GM21786 (cell line): ENCODE measurements at regions not wholly inside any gene's neighbourhood (a gene's known extent, or its start where the extent isn't known, plus 50 kb on each side); places are given as distances from the start of the nearest gene placed in this dataset.
"Not testable (repeated sequence)": the region's sequence is repeated elsewhere in the genome, so short reads cannot be mapped to it uniquely, and the experiment has no call there.

Source experiments
- ATAC-seq: cut with Tn5 transposase; IDR thresholded peaks from one replicate; pipeline ENCODE4 v1.9.1; 2021; ENCODE audit not compliant: unreplicated experiment

- ATAC-seq, result no peak
Measured at GRCh38 chr6:85236636-85237035, 213.2 kb upstream of the NT5E start.

- not testable (repeated sequence) for ATAC-seq
Measured at GRCh38 chr6:85227345-85227744, 222.5 kb upstream of the NT5E start.

- not testable (repeated sequence) for ATAC-seq
Measured at GRCh38 chr6:85212794-85213193, 237.1 kb upstream of the NT5E start.

- no peak for ATAC-seq
Measured at GRCh38 chr6:85195243-85195642, 254.6 kb upstream of the NT5E start.

- ATAC-seq, result no peak
Measured at GRCh38 chr6:85193339-85193738, 256.5 kb upstream of the NT5E start.

- no peak for ATAC-seq
Measured at GRCh38 chr6:85192596-85192995, 257.3 kb upstream of the NT5E start.

GRCh38 chr6:85192186-85192585 is 257.7 kb upstream of the NT5E start:
- no peak for ATAC-seq

GRCh38 chr6:85191656-85192055 is 258.2 kb upstream of the NT5E start:
- ATAC-seq, result no peak

- ATAC-seq, result no peak
Measured at GRCh38 chr6:85186546-85187175, 263.2 kb upstream of the NT5E start.

GRCh38 chr6:85185977-85186376 is 263.9 kb upstream of the NT5E start:
- ATAC-seq, result no peak

GRCh38 chr6:85183841-85184240 is 266.0 kb upstream of the NT5E start:
- no peak for ATAC-seq

- ATAC-seq, result no peak
Measured at GRCh38 chr6:85172705-85173104, 277.2 kb upstream of the NT5E start.

GRCh38 chr6:85172161-85172560 is 277.7 kb upstream of the NT5E start:
- ATAC-seq, result no peak

GRCh38 chr6:85169189-85169588 is 280.7 kb upstream of the NT5E start:
- ATAC-seq, result no peak

GRCh38 chr6:85168146-85168545 is 281.7 kb upstream of the NT5E start:
- no peak for ATAC-seq

GRCh38 chr6:85166114-85166741 is 283.7 kb upstream of the NT5E start:
- ATAC-seq, result no peak

- ATAC-seq, result no peak
Measured at GRCh38 chr6:85163156-85164080, 286.5 kb upstream of the NT5E start.

GRCh38 chr6:85157311-85157710 is 292.6 kb upstream of the NT5E start:
- ATAC-seq, result no peak

- ATAC-seq, result no peak
Measured at GRCh38 chr6:85143676-85144075, 306.2 kb upstream of the NT5E start.

- no peak for ATAC-seq
Measured at GRCh38 chr6:85137865-85138264, 312.0 kb upstream of the NT5E start.

- no peak for ATAC-seq
Measured at GRCh38 chr6:85136310-85136709, 313.6 kb upstream of the NT5E start.
